ENCODE measurements at regions not wholly inside any gene's neighbourhood (a gene's known extent, or its start where the extent isn't known, plus 50 kb on each side); places are given as distances from the start of the nearest gene placed in this dataset.

- intact Hi-C loops (cut with DNase I): no loop called here
- DNase-seq (ENCODE audit: missing footprints): no peak
- ATAC-seq: no peak
These were observed 547.2 kb downstream of the PLPP3 start for GRCh38 chr1:56032096-56032676.

- DNase-seq (ENCODE audit: missing footprints) (no peak), ATAC-seq (no peak)
- intact Hi-C loops (cut with DNase I): no loop called here
These were observed 548.4 kb downstream of the PLPP3 start for GRCh38 chr1:56031001-56031400.

- ATAC-seq (no peak), DNase-seq (ENCODE audit: missing footprints) (no peak)
- intact Hi-C loops (cut with DNase I): no loop called here
These were observed 549.9 kb downstream of the PLPP3 start for GRCh38 chr1:56029319-56030003.

DNA sequence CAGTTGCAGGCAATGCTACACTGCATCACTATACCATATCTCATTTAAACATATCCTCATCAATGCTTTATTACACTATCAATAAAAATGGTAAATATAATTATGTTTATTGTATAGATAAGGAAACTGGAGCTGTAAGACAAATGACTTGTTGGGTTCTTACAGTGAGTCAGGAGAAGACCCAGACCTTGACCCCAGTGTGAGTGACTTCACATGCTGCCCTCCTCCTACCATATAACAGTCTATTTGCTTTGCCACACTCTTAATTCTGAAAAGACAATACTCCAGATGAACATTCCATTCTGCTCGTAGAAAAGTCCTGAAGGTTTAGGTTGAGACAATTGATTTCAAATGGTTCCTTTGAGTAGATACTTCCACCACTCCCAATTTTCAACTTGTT lies 550.5 kb downstream of the PLPP3 start:
- ATAC-seq: no peak
- DNase-seq (ENCODE audit: missing footprints): no peak
- intact Hi-C loops (cut with DNase I): no loop called here

DNA sequence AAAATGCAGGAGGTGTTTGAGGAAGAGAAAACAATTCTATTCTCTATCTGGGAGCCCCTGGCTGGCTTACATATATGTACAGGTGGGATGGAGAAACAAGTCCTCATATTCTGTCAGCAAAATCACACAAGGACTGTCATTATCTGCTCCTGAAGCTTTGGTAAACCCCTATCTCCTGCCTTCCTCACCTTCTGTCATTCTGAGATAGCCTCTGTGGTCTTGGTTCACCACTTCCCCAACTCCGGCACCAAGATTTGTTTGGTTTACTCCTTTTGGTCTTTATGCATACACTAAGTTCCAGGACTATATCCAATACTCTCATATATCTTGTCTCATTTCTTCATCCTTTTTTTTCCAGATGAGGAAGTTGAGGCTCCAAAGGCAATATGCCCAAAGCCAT lies 551.1 kb downstream of the PLPP3 start:
- ATAC-seq (no peak), DNase-seq (ENCODE audit: missing footprints) (no peak)
- intact Hi-C loops (cut with DNase I): no loop called here

DNA sequence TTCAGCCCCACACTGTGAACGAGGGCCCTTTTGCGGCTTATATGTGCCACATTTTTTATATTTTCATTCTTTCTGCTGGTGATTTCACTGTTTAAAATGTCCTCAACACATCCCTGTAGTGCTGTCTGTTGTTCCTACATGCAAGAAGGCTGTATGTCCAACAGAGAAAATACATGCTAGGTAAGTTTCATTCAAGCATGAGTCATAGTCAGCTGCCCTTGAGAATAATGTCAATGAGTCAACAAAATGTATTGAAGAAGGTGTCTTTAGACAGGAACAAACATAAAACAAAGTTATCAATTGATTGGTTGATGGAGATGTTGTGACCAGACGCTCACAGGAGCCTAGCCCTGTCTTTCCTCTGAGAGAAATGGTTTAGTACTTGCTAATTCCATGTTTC lies 553.4 kb downstream of the PLPP3 start:
- DNase-seq (ENCODE audit: missing footprints) (no peak), ATAC-seq (no peak)
- intact Hi-C loops (cut with DNase I): no loop called here

GRCh38 chr1:56024155-56024554 lies 555.2 kb downstream of the PLPP3 start:
- intact Hi-C loops (cut with DNase I): no loop called here

DNA sequence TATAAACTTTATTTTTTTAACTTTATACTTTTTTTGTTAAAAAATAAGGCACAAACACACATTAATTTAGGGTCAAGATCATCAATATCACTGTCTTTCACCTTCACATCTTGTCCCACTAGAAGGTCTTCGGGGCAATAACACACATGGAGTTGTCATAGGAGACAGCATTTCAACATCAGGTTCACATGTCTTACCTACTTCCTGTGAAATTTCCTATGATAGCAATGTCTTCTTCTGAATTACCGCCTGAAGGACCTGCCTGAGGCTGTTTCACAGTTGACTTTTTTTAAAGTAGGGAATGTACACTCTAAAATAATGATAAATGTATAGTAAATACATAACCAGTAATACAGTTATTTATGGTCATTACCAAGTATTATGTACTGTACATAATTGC lies 559.4 kb downstream of the PLPP3 start:
- ATAC-seq (no peak), DNase-seq (ENCODE audit: missing footprints) (no peak)
- intact Hi-C loops (cut with DNase I): no loop called here

More at GRCh38 chr1:56024155-56024554, 555.2 kb downstream of the PLPP3 start:
- DNase-seq (ENCODE audit: missing footprints) (no peak), ATAC-seq (no peak)

GRCh38 chr1:56019472-56019871 lies 559.9 kb downstream of the PLPP3 start:
- no peak for ATAC-seq
- intact Hi-C loops (cut with DNase I): no loop called here
- DNase-seq (ENCODE audit: missing footprints): no peak

DNA sequence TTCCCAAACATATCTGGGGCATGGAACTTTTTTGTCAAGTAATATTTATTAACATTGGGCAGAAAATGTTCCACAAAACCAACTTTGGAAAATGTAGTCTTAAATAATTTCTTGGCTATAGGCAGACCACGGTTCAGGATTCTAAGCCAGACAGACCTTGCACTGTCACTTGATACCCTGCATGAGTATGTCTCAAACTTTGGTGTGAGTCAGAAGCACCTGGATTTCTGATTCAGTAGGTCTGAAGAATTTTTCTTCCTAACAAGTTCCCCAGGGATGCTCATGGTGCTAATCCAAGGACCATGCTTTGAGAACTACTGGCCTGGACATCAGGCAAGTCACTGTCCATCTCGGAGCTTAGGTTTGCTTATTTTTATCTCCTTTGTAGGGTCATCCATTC lies 562.0 kb downstream of the PLPP3 start:
- ATAC-seq: no peak

GRCh38 chr1:56003846-56004245 lies 575.5 kb downstream of the PLPP3 start:
- intact Hi-C loops (cut with DNase I): no loop called here
- ATAC-seq (no peak), DNase-seq (ENCODE audit: missing footprints) (no peak)

More for the DNA sequence above, 562.0 kb downstream of the PLPP3 start:
- no peak for DNase-seq (ENCODE audit: missing footprints)
- intact Hi-C loops (cut with DNase I): no loop called here

DNA sequence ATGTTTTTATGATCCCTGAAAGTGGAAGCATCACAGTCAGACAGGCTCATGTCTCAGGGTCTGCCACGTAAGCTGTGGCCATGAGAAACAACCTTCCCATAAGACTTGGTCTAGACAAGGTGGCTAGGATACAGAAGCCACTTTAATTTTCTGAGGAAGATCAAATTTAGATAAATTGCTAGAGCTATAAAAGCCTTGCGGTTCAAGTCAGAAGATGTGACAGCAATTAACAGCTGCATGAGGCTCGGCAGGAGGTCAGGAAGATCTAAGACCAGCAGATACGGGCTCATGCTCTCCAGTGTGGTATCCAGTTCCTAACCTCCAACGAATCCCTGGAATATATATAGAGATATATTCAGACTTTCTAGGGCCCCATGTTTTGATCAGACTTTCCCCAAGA lies 577.1 kb downstream of the PLPP3 start:
- intact Hi-C loops (cut with DNase I): no loop called here
- no peak for DNase-seq (ENCODE audit: missing footprints)
- ATAC-seq: no peak

- DNase-seq (ENCODE audit: missing footprints): no peak
- no peak for ATAC-seq
- intact Hi-C loops (cut with DNase I): no loop called here
These were observed 578.9 kb downstream of the PLPP3 start for GRCh38 chr1:56000424-56000823.

DNA sequence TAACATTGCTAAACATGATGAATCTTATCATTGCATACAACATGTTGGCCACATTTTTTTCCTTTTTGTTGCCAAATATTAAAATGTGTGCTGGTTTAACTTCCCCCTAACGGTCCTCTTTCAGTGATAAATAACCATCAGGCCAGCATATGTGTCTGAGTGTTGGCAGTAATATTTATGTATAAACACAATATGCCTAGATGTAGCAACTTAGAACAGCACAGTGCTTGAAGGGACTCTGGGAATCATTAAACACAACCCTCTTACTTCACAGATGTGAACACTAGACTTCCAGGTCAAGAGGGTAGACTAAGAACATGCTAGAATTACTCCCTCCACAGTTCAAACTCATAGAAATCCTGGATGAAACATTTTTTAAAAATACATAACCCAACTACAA lies 581.8 kb downstream of the PLPP3 start:
- intact Hi-C loops (cut with DNase I): no loop called here
- DNase-seq (ENCODE audit: missing footprints) (no peak), ATAC-seq (no peak)

DNA sequence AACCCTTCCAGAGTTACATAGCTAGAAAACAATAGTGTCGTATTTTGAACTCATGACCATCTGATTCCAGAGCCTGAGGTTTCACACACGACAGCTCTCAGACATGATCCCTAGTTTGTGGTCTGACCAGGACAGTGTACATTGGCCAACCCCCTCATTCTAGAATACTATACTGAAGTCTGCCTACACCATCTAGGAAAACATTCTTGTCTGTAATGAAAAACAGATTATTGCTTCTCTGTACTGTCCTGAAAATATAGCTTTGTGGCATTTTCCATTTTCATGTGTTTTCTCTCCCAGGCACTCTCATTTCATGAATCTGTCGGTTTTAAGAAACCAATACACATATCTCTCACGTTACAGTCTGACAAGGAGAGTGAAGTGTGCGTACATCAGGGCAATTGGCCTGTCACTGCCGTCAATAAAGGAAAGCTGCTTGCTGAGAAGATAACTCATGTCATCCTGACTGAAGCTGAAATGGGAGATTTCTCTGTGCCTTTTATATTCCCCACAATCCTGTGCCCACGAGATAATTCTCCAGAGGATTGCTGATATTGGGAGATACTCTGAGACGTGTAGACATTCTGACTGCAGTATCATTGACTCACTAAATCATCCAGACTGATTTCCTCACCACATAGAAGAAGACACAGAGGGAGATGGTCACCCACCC lies 585.6 kb downstream of the PLPP3 start:
- DNase-seq (ENCODE audit: missing footprints) (no peak), ATAC-seq (no peak)
- intact Hi-C loops (cut with DNase I): no loop called here

GRCh38 chr1:55990007-55990406 lies 589.4 kb downstream of the PLPP3 start:
- DNase-seq (ENCODE audit: missing footprints) (no peak), ATAC-seq (no peak)
- intact Hi-C loops (cut with DNase I): no loop called here

DNA sequence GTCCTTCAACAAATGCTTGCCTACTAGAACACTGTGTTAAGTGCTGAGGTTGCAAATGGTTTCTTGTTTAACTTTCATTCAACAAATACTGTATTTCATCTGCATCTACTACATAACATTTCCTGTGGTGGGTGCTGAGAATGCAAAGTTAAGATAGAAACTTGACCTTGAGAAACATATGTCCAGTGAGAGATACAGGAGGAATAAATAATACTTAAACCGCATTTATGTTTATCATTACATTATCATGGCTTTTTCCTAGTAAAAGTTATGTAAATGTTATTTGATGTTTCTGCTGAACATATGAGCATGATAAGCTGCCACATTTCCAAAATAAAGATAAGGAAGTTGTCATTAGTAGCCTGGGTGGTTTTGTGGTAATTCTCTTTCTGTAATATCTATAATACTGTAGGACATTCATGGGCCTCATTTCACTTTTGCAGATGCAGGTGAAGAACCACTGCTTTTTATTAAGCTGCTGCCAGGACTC lies 590.4 kb downstream of the PLPP3 start:
- intact Hi-C loops (cut with DNase I): loop anchor here (10.0 kb wide), 1 partner anchor 66 kb away; no protein-coding TSS in a partner anchor
- no peak for DNase-seq (ENCODE audit: missing footprints)
- no peak for ATAC-seq

GRCh38 chr1:55987491-55988249 lies 591.7 kb downstream of the PLPP3 start:
- DNase-seq (ENCODE audit: missing footprints): no peak
- peak; percentile 65 for ATAC-seq
- intact Hi-C loops (cut with DNase I): loop anchor here (10.0 kb wide), 1 partner anchor 67 kb away; no protein-coding TSS in a partner anchor

GRCh38 chr1:55986003-55986402 lies 593.4 kb downstream of the PLPP3 start:
- DNase-seq (ENCODE audit: missing footprints) (no peak), ATAC-seq (no peak)
- intact Hi-C loops (cut with DNase I): loop anchor here (10.0 kb wide), 1 partner anchor 69 kb away; no protein-coding TSS in a partner anchor

Measured in Right ventricle myocardium inferior (tissue), 1 donor.